Lung (tissue), 11 donors: ENCODE measurements at regions not wholly inside any gene's neighbourhood (a gene's known extent, or its start where the extent isn't known, plus 50 kb on each side); places are given as distances from the start of the nearest gene placed in this dataset.

Experiments
- ATAC-seq: fragments of 200-7000 bp; cut with Tn5 transposase; one replicate; pipeline ENCODE4 v1.9.1; 2020; ENCODE audit warnings: moderate number of reproducible peaks; ENCODE audit not compliant: insufficient read depth, low FRiP score
- DNase-seq, 3 donors: peaks; one replicate each; pipeline ENCODE4 v3.0.0-alpha.2; 2013 to 2017
- H3K27ac ChIP-seq, 2 donors: one replicate each; pipeline ENCODE4 v1.5.1; 2013; ENCODE audit warnings: mild to moderate bottlenecking in 2 of 2, moderate library complexity in 2 of 2, control low read depth in 1 of 2, inconsistent platforms in 1 of 2, low read depth in 1 of 2, low read length in 1 of 2
- H3K27me3 ChIP-seq, 3 donors: one replicate each; pipeline ENCODE4 v1.5.1; 2013; ENCODE audit warnings: low read length in 2 of 3; ENCODE audit not compliant: control insufficient read depth in 3 of 3, insufficient read depth in 3 of 3
- H3K36me3 ChIP-seq, 4 donors: one replicate each; pipeline ENCODE4 v1.5.1; 2013; ENCODE audit warnings: low read length in 4 of 4, mild to moderate bottlenecking in 1 of 4, moderate library complexity in 1 of 4; ENCODE audit not compliant: control insufficient read depth in 4 of 4, insufficient read depth in 4 of 4
- H3K4me1 ChIP-seq, 5 donors: one replicate each; pipeline ENCODE4 v1.5.1; 2013; ENCODE audit warnings: low read length in 5 of 5, mild to moderate bottlenecking in 2 of 5, moderate library complexity in 1 of 5; ENCODE audit not compliant: control insufficient read depth in 5 of 5, insufficient read depth in 5 of 5
- H3K4me3 ChIP-seq: one replicate; pipeline ENCODE4 v1.5.1; 2013; ENCODE audit warnings: mild to moderate bottlenecking, control low read depth, moderate library complexity
- H3K9ac ChIP-seq, 2 donors: one replicate each; pipeline ENCODE4 v1.5.1; 2013; ENCODE audit warnings: low read length in 2 of 2, control low read depth in 1 of 2; ENCODE audit not compliant: insufficient read depth in 1 of 2
- H3K9me3 ChIP-seq, 4 donors: one replicate each; pipeline ENCODE4 v1.5.1; 2013; ENCODE audit warnings: low read length in 3 of 4, mild to moderate bottlenecking in 1 of 4, moderate library complexity in 1 of 4; ENCODE audit not compliant: control insufficient read depth in 4 of 4, insufficient read depth in 3 of 4
- WGBS, 2 donors: extraction: QIAGEN DNeasy Blood & Tissue Kit; methylation state at CpG; one replicate each; pipeline ENCODE4 v1.1.7; 2013; 5-methylcytosine and 5-hydroxymethylcytosine counted together
- TF ChIP-seq, protein P1 (sequence below): IDR thresholded peaks from 2 replicates; pipeline ENCODE4 v1.5.1; 2012; ENCODE audit warnings: mild to moderate bottlenecking; ENCODE audit errors: control extremely low read depth, extremely low read depth
- donor health status: control.
- donor health status: control.
- donor health status: Bipolar disorder and iron deficiency.
- donor health status: healthy.
- donor health status: DM: yes; HTN: yes; CAD: no.

DNA sequence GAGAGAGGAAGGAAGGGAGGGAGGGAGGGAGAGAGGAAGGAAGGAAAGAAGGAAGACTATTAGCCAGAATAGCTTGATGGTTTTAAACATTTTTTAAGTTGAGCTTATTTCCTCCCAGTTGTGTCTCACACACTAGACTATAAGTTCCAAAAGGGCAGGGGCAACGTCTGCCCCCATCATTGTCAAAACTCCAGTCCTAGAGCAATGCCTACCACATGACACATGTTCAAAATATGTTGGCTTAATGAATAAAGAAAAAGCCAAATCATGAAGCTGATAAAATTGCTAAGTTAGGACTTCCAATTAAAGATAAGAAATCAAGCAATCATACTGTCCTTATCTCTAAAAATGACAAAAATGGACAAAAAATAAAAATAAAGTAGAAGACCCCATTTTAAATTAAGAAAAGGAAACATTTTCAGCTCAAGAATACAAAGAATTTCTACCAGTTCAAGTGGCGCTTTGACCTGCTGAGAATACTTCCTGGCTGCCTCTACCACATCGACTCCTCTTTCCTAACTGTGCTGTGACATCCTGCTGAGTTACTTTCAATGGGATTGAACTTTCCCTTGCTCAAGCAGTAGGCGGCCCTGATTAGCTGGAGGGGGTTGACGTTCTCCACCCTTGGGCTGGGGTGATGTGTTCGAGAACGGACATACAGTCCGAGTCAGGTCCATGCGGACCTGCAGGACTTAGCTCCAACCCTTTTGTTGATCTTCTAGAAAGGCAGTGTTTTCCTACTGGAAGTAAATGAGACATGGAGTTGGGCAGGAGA, 283.9 kb upstream of the FOXQ1 start:
- ATAC-seq (no peak), DNase-seq (no peak)
- Histone ChIP-seq H3K9me3 (no peaks in the 10 kb centered on the region), H3K36me3 (no peaks in the 10 kb centered on the region), H3K4me3 (no peak overlapping the region), H3K27me3 (no peaks in the 10 kb centered on the region), H3K27ac (no peak overlapping the region), H3K4me1 (peaks cover 0 to 10% (median 0%) of the 10 kb centered on the region in 5 donors), H3K9ac (no peak overlapping the region)
- WGBS, 2 donors = 78 to 86% methylated on average over 9 of the region's 9 CpGs
- TF ChIP-seq, protein P1, sequence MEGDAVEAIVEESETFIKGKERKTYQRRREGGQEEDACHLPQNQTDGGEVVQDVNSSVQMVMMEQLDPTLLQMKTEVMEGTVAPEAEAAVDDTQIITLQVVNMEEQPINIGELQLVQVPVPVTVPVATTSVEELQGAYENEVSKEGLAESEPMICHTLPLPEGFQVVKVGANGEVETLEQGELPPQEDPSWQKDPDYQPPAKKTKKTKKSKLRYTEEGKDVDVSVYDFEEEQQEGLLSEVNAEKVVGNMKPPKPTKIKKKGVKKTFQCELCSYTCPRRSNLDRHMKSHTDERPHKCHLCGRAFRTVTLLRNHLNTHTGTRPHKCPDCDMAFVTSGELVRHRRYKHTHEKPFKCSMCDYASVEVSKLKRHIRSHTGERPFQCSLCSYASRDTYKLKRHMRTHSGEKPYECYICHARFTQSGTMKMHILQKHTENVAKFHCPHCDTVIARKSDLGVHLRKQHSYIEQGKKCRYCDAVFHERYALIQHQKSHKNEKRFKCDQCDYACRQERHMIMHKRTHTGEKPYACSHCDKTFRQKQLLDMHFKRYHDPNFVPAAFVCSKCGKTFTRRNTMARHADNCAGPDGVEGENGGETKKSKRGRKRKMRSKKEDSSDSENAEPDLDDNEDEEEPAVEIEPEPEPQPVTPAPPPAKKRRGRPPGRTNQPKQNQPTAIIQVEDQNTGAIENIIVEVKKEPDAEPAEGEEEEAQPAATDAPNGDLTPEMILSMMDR = no peak

DNA sequence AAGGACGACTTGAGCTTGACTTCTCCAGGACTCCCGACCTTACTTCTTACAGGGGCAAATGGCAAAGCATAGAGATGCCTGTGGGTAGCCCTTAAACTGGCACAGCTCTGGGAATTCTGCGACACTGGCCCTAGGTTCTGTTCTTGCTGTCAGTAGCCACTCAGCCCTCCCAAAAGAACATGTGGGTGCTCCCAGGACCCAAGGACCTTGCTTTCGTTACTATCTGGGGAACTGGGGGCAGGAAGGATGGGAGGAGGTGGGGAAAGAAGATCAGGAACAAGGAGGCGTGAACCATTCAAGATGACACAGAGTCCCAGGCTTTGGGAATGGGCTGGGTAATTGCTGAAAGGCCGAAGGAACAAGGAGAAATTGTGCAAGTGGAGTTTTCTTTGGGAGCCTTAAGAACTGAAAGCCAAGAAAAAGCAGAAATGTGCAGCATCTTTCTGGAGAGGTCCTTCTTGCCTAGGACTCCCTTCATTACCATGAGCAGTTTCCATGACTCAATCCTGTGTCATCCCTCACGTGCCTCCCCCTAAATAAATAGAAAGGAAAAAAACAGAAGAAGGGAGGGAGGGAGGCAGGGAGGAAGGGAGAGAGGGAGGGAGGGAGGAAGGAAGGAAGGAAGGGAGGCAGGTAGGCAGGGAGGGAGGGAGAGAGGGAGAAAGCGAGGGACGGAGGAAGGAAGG, 284.6 kb upstream of the FOXQ1 start:
- TF ChIP-seq, protein P1 = no peak
- DNase-seq (no peak), ATAC-seq (no peak)
- no peaks in the 10 kb centered on the region for H3K9me3 ChIP-seq
- no peaks in the 10 kb centered on the region for H3K36me3 ChIP-seq
- no peaks in the 10 kb centered on the region for H3K27me3 ChIP-seq
- 62 to 70% methylated on average over 9 of the region's 9 CpGs for WGBS, 2 donors
- H3K27ac ChIP-seq = no peak overlapping the region
- H3K4me3 ChIP-seq = no peak overlapping the region
- no peak overlapping the region for H3K9ac ChIP-seq
- peaks cover 0 to 10% (median 0%) of the 10 kb centered on the region in 5 donors for H3K4me1 ChIP-seq

DNA sequence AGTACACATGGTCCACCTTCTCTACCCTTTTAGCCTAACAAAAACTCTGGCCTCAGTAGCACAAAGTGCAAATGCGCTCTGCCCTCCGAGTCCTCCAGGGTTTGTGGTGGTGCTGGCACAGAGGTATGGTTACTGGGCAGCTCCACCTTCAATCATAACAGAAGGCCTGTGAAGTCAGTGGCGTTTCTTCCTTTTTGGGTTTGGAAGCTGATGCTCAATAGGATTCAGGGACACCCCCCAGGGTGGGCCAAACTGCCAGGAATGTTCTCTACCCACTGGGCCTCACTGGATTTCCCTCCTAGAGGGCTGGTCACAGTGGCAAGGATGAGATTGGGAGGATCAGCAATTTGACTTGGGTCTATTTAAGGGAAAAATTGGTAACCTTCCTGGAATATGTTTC, 286.1 kb upstream of the FOXQ1 start:
- H3K9ac ChIP-seq = no peak overlapping the region
- no peaks in the 10 kb centered on the region for H3K27me3 ChIP-seq
- H3K27ac ChIP-seq = no peak overlapping the region
- DNase-seq (no peak), ATAC-seq (no peak)
- peaks cover 0 to 5% (median 0%) of the 10 kb centered on the region in 4 donors for H3K9me3 ChIP-seq
- H3K4me1 ChIP-seq = peaks cover 0 to 10% (median 0%) of the 10 kb centered on the region in 5 donors
- H3K36me3 ChIP-seq = no peaks in the 10 kb centered on the region
- TF ChIP-seq, protein P1 = no peak
- no peak overlapping the region for H3K4me3 ChIP-seq
- WGBS, 2 donors = 95% methylated on average over 3 of the region's 3 CpGs
